AG04450 (cell line): ENCODE measurements at regions not wholly inside any gene's neighbourhood (a gene's known extent, or its start where the extent isn't known, plus 50 kb on each side); places are given as distances from the start of the nearest gene placed in this dataset.
"Not testable (repeated sequence)": the region's sequence is repeated elsewhere in the genome, so short reads cannot be mapped to it uniquely, and the experiment has no call there.

Experiments
- CTCF ChIA-PET: fragments of 300-600, 350-600 bp; formaldehyde crosslinking; extraction: SDS; loops from one replicate; lab custom pipeline; 2022; ENCODE audit warnings: antibody characterized with exemption, inconsistent platforms; lab: Charles Lee
- POLR2A ChIA-PET: fragments of 350-600 bp; formaldehyde crosslinking; extraction: SDS; loops from one replicate; lab custom pipeline; 2021; ENCODE audit warnings: antibody characterized with exemption, inconsistent platforms; lab: Yijun Ruan, JAX
- DNase-seq: peaks from one replicate; pipeline ENCODE4 v3.0.0-alpha.2; 2011; ENCODE audit warnings: low read depth, low spot score
- H3K27ac ChIP-seq: one replicate; pipeline ENCODE4 v1.5.1; 2012; ENCODE audit warnings: low read depth, low read length, control low read depth
- H3K27me3 ChIP-seq: one replicate; pipeline ENCODE4 v1.6.0; 2012; ENCODE audit warnings: low read length; ENCODE audit not compliant: control insufficient read depth, insufficient read depth
- H3K4me3 ChIP-seq: 2 replicates; pipeline ENCODE4 v1.5.1; 2011; ENCODE audit warnings: mild to moderate bottlenecking, low read depth, low read length, control low read depth
- H3K9me3 ChIP-seq: 2 replicates; pipeline ENCODE4 v1.5.1; 2012; ENCODE audit warnings: low read length; ENCODE audit not compliant: control insufficient read depth, insufficient read depth
- CTCF ChIP-seq: IDR thresholded peaks from 2 replicates; pipeline ENCODE4 v1.5.1; 2011; ENCODE audit warnings: low read depth, low read length, control low read depth, inconsistent platforms

GRCh38 chr2:136319651-136320050, 201.7 kb upstream of the CXCR4 start:
- ChIA-PET POLR2A (no interaction called here), CTCF (interaction anchor here (1.2 kb wide), 1 partner anchor 406 kb away, joined by 4 read pairs; no protein-coding TSS in a partner anchor)
- Histone ChIP-seq H3K9me3 (no peaks in the 10 kb centered on the region), H3K27me3 (no peaks in the 10 kb centered on the region), H3K4me3 (no peak overlapping the region), H3K27ac (no peak overlapping the region)
- no peak for DNase-seq
- no peak for TF ChIP-seq CTCF

GRCh38 chr2:136319237-136319636, 201.3 kb upstream of the CXCR4 start:
- CTCF ChIA-PET = interaction anchor here (1.2 kb wide), 1 partner anchor 406 kb away, joined by 4 read pairs; no protein-coding TSS in a partner anchor
- no peak for TF ChIP-seq CTCF
- Histone ChIP-seq H3K27me3 (no peaks in the 10 kb centered on the region), H3K4me3 (no peak overlapping the region), H3K27ac (no peak overlapping the region), H3K9me3 (no peaks in the 10 kb centered on the region)
- POLR2A ChIA-PET = no interaction called here
- no peak for DNase-seq

GRCh38 chr2:136314240-136314639, 196.3 kb upstream of the CXCR4 start:
- H3K27me3 ChIP-seq = no peaks in the 10 kb centered on the region
- H3K9me3 ChIP-seq = no peaks in the 10 kb centered on the region
- no peak overlapping the region for H3K4me3 ChIP-seq
- ChIA-PET POLR2A (no interaction called here), CTCF (no interaction called here)
- no peak for TF ChIP-seq CTCF
- no peak for DNase-seq
- no peak overlapping the region for H3K27ac ChIP-seq

GRCh38 chr2:136312568-136312967, 194.6 kb upstream of the CXCR4 start:
- H3K27ac ChIP-seq, H3K9me3 ChIP-seq, H3K27me3 ChIP-seq, CTCF ChIA-PET, POLR2A ChIA-PET, H3K4me3 ChIP-seq, DNase-seq: not testable (repeated sequence)

- H3K4me3 ChIP-seq = no peak overlapping the region
- DNase-seq = no peak
- TF ChIP-seq CTCF = no peak
- ChIA-PET POLR2A (no interaction called here), CTCF (no interaction called here)
- H3K9me3 ChIP-seq = no peaks in the 10 kb centered on the region
- no peaks in the 10 kb centered on the region for H3K27me3 ChIP-seq
- H3K27ac ChIP-seq = no peak overlapping the region
These were observed 193.1 kb upstream of the CXCR4 start for GRCh38 chr2:136310797-136311603.
